ENCODE measurements at regions not wholly inside any gene's neighbourhood (a gene's known extent, or its start where the extent isn't known, plus 50 kb on each side); places are given as distances from the start of the nearest gene placed in this dataset.

GRCh38 chr15:39512643-39513042 is 68.2 kb upstream of the THBS1 start:
- Histone ChIP-seq H3K27ac (ENCODE audit: low read length) (no peak overlapping the region), H3K36me3 (ENCODE audit: control insufficient read depth, insufficient read depth, low read length) (no peaks in the 10 kb centered on the region), H3K27me3 (ENCODE audit: control insufficient read depth, insufficient read depth, low read length) (no peaks in the 10 kb centered on the region), H3K9me3 (ENCODE audit: control insufficient read depth, insufficient read depth, low read depth, low read length) (peaks cover 3% of the 10 kb centered on the region; the same call in 1 of the 2 replicates), H3K4me3 (ENCODE audit: low read depth in 2 of 2, low read length in 2 of 2) (no peak overlapping the region), H3K4me1 (ENCODE audit: control insufficient read depth, insufficient read depth, low read length) (no peaks in the 10 kb centered on the region)
- DNase-seq (ENCODE audit: low read depth, low spot score) (no peak), ATAC-seq (no peak)
- BruUV-seq (replicated peaks), result no TSS peak
- TF ChIP-seq TCF7L2 (IDR thresholded peaks at IDR 0.05; ENCODE audit: low read depth, low read length) (no peak), POLR2AphosphoS5 (IDR thresholded peaks at IDR 0.05; ENCODE audit: low read depth, low read length) (no peak), SIN3A (IDR thresholded peaks at IDR 0.05; ENCODE audit: borderline replicate concordance, insufficient read depth, low read depth, low read length) (no peak)
- TF ChIP-seq, protein P1, sequence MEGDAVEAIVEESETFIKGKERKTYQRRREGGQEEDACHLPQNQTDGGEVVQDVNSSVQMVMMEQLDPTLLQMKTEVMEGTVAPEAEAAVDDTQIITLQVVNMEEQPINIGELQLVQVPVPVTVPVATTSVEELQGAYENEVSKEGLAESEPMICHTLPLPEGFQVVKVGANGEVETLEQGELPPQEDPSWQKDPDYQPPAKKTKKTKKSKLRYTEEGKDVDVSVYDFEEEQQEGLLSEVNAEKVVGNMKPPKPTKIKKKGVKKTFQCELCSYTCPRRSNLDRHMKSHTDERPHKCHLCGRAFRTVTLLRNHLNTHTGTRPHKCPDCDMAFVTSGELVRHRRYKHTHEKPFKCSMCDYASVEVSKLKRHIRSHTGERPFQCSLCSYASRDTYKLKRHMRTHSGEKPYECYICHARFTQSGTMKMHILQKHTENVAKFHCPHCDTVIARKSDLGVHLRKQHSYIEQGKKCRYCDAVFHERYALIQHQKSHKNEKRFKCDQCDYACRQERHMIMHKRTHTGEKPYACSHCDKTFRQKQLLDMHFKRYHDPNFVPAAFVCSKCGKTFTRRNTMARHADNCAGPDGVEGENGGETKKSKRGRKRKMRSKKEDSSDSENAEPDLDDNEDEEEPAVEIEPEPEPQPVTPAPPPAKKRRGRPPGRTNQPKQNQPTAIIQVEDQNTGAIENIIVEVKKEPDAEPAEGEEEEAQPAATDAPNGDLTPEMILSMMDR (IDR thresholded peaks at IDR 0.05), result no peak
- TF ChIP-seq, protein P2, sequence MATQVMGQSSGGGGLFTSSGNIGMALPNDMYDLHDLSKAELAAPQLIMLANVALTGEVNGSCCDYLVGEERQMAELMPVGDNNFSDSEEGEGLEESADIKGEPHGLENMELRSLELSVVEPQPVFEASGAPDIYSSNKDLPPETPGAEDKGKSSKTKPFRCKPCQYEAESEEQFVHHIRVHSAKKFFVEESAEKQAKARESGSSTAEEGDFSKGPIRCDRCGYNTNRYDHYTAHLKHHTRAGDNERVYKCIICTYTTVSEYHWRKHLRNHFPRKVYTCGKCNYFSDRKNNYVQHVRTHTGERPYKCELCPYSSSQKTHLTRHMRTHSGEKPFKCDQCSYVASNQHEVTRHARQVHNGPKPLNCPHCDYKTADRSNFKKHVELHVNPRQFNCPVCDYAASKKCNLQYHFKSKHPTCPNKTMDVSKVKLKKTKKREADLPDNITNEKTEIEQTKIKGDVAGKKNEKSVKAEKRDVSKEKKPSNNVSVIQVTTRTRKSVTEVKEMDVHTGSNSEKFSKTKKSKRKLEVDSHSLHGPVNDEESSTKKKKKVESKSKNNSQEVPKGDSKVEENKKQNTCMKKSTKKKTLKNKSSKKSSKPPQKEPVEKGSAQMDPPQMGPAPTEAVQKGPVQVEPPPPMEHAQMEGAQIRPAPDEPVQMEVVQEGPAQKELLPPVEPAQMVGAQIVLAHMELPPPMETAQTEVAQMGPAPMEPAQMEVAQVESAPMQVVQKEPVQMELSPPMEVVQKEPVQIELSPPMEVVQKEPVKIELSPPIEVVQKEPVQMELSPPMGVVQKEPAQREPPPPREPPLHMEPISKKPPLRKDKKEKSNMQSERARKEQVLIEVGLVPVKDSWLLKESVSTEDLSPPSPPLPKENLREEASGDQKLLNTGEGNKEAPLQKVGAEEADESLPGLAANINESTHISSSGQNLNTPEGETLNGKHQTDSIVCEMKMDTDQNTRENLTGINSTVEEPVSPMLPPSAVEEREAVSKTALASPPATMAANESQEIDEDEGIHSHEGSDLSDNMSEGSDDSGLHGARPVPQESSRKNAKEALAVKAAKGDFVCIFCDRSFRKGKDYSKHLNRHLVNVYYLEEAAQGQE (IDR thresholded peaks at IDR 0.05; ENCODE audit: insufficient read depth in 1 of 2, low read depth in 2 of 2, low read length in 1 of 2), result no peak
- POLR2A ChIA-PET, result no interaction called here
- intact Hi-C loops (cut with micrococcal nuclease; ENCODE audit: unreplicated experiment) (no loop called here), in situ Hi-C loops (cut with HindIII; ENCODE audit: low pct_unique_long_range_greater_than_20kb, low sequenced_read_pairs) (no loop called here)
- CTCF ChIA-PET, result no interaction called here

- intact Hi-C loops (cut with micrococcal nuclease; ENCODE audit: unreplicated experiment), result no loop called here
Measured at GRCh38 chr15:39513936-39514335, 66.9 kb upstream of the THBS1 start.

More at GRCh38 chr15:39513936-39514335, 66.9 kb upstream of the THBS1 start:
- BruUV-seq (replicated peaks), result no TSS peak
- in situ Hi-C loops (cut with HindIII; ENCODE audit: low pct_unique_long_range_greater_than_20kb, low sequenced_read_pairs), result no loop called here
- Histone ChIP-seq H3K27me3 (ENCODE audit: control insufficient read depth, insufficient read depth, low read length) (no peaks in the 10 kb centered on the region), H3K27ac (ENCODE audit: low read length) (no peak overlapping the region), H3K36me3 (ENCODE audit: control insufficient read depth, insufficient read depth, low read length) (no peaks in the 10 kb centered on the region), H3K9me3 (ENCODE audit: control insufficient read depth, insufficient read depth, low read depth, low read length) (peaks cover 3% of the 10 kb centered on the region; the same call in 1 of the 2 replicates), H3K4me3 (ENCODE audit: low read depth in 2 of 2, low read length in 2 of 2) (no peak overlapping the region), H3K4me1 (ENCODE audit: control insufficient read depth, insufficient read depth, low read length) (no peaks in the 10 kb centered on the region)
- ChIA-PET CTCF (no interaction called here), POLR2A (no interaction called here)
- TF ChIP-seq POLR2AphosphoS5 (IDR thresholded peaks at IDR 0.05; ENCODE audit: low read depth, low read length), result no peak
- no peak for TF ChIP-seq SIN3A (IDR thresholded peaks at IDR 0.05; ENCODE audit: borderline replicate concordance, insufficient read depth, low read depth, low read length)
- TF ChIP-seq, protein P1 (IDR thresholded peaks at IDR 0.05), result no peak
- TF ChIP-seq, protein P2 (IDR thresholded peaks at IDR 0.05; ENCODE audit: insufficient read depth in 1 of 2, low read depth in 2 of 2, low read length in 1 of 2), result no peak
- TF ChIP-seq TCF7L2 (IDR thresholded peaks at IDR 0.05; ENCODE audit: low read depth, low read length), result no peak
- no peak for ATAC-seq
- DNase-seq (ENCODE audit: low read depth, low spot score), result no peak

All from Panc1 (cell line).